LNCaP clone FGC (cell line): ENCODE measurements at regions not wholly inside any gene's neighbourhood (a gene's known extent, or its start where the extent isn't known, plus 50 kb on each side); places are given as distances from the start of the nearest gene placed in this dataset.
"Not testable (repeated sequence)": the region's sequence is repeated elsewhere in the genome, so short reads cannot be mapped to it uniquely, and the experiment has no call there.

Experiments
- DNase-seq: peaks from one replicate; pipeline ENCODE4 v3.0.0-alpha.2; 2011; ENCODE audit warnings: low read depth
- H3K4me3 ChIP-seq: 2 replicates; pipeline ENCODE4 v1.5.1; 2011; ENCODE audit warnings: mild to moderate bottlenecking, low read depth, low read length, control low read depth
- CTCF ChIP-seq: IDR thresholded peaks from 2 replicates; pipeline ENCODE4 v1.5.1; 2012; ENCODE audit warnings: mild to moderate bottlenecking; ENCODE audit not compliant: control insufficient read depth, insufficient read depth; ENCODE audit errors: extremely low read depth

GRCh38 chr10:59434463-59435321 lies 72.3 kb upstream of the FAM13C start:
- TF ChIP-seq CTCF, result no peak
- H3K4me3 ChIP-seq, result no peak overlapping the region
- no peak for DNase-seq

GRCh38 chr10:59433720-59434428 lies 71.5 kb upstream of the FAM13C start:
- no peak for DNase-seq
- no peak for TF ChIP-seq CTCF

DNA sequence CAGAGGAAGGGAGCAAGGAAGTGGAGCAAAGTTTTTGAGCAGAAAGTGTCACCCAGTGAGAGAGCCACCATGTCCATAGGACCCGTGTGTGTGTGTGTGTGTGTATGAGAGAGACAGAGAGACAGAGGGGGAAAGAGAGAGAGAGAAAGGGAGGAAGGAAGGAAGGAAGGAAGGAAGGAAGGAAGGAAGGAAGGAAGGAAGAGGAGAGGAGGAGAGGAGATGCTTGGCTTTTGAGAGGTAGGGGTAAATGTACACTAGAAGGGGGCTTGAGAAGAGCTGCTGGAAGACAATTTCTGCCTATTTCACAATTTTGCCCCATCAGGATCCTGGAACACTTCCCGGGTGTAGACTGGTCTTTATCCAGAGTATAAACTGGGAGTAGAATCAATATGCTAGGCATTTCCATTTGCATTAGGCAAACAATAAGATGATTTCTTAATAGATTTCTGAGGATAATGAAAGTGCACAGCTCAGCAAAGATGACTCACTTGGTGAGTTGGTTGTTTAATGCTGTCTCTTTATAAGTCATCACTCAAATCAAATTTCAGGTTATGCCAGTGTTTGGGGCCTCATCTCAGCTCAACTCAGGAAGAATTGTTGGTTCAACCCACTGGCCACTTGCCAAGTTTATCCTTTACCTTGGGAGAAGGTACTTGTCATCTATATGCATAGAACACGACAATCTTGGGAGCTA lies 70.0 kb upstream of the FAM13C start:
- peak; percentile 23 for DNase-seq
- no peak overlapping the region for H3K4me3 ChIP-seq
- TF ChIP-seq CTCF, result no peak

More at GRCh38 chr10:59433720-59434428, 71.5 kb upstream of the FAM13C start:
- H3K4me3 ChIP-seq, result no peak overlapping the region

GRCh38 chr10:59413795-59414194 lies 51.4 kb upstream of the FAM13C start:
- not testable (repeated sequence) for DNase-seq, H3K4me3 ChIP-seq
